HFF-Myc (cell line): ENCODE measurements at regions not wholly inside any gene's neighbourhood (a gene's known extent, or its start where the extent isn't known, plus 50 kb on each side); places are given as distances from the start of the nearest gene placed in this dataset.

Source experiments
- DNase-seq: peaks from one replicate; pipeline ENCODE4 v3.0.0-alpha.2; 2011; ENCODE audit warnings: low read depth; ENCODE audit errors: extremely low read depth
- H3K4me3 ChIP-seq: replicated peaks from 2 replicates; pipeline ENCODE4 v1.5.1; 2011; ENCODE audit warnings: low read depth, mild to moderate bottlenecking, control low read depth, low read length
- TF ChIP-seq, protein P1 (sequence below): IDR thresholded peaks from 2 replicates; pipeline ENCODE4 v1.5.1; 2012; ENCODE audit warnings: mild to moderate bottlenecking, low read depth, low read length, control low read depth; ENCODE audit errors: missing control alignments

DNA sequence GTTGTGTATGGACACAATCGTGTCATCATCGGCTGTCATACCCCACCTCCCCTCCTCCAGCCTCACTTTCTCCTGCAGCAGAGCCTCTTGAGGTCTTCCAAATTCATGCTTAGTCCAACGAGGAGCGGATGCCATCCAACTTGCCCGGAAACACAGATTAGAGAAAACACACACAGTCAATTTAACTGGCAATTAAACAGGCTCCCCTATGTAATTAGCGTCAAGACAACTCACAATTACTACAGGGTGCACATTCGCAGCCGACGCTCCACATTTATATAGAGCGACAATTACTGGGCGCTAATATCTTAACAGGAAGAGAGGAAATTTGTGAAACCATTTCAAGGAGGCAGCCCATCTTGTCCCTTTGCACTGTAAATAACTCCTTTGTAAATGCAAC is 86.0 kb upstream of the ZNF618 start:
- no peak for DNase-seq
- TF ChIP-seq, protein P1, sequence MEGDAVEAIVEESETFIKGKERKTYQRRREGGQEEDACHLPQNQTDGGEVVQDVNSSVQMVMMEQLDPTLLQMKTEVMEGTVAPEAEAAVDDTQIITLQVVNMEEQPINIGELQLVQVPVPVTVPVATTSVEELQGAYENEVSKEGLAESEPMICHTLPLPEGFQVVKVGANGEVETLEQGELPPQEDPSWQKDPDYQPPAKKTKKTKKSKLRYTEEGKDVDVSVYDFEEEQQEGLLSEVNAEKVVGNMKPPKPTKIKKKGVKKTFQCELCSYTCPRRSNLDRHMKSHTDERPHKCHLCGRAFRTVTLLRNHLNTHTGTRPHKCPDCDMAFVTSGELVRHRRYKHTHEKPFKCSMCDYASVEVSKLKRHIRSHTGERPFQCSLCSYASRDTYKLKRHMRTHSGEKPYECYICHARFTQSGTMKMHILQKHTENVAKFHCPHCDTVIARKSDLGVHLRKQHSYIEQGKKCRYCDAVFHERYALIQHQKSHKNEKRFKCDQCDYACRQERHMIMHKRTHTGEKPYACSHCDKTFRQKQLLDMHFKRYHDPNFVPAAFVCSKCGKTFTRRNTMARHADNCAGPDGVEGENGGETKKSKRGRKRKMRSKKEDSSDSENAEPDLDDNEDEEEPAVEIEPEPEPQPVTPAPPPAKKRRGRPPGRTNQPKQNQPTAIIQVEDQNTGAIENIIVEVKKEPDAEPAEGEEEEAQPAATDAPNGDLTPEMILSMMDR = no peak
- no peak overlapping the region for H3K4me3 ChIP-seq

DNA sequence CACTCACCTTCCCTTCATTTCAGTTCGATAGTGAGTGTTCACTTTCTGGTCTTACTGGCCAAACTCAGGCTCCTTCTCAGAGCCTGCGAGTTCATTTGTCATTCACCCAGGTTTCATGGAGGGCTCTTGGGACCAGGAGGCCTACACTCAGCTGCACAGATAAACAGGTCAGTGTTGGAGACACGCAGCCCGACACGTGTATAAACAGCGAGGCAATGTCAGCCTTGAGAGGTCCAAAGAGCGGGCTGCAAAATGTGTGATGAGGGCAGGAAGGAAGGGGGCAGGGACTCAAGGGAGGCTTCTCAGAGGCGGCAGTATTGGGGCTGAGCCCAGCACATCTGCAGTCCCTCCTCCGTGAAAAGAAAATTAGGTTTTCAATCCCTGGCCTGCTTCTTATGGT is 82.6 kb upstream of the ZNF618 start:
- no peak overlapping the region for H3K4me3 ChIP-seq
- TF ChIP-seq, protein P1 = no peak
- DNase-seq = no peak

DNA sequence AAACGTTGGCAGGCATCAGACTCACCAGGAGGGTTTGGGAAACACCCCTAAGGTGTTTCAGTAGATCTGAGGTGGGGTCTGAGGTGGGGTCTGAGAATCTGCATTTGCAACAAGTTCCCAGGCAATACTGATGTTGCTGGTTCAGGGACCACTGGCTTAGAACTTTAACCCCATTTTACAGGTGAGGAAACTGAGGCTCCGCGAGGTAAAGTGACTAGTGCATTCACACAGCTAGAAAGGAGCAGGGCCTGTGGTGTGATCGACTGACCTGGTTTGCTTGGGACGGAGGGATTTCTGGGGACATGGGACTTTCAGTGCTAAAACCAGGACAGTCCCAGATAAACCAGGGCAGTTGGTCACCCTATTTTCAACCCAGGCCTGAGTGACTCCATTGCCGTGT is 81.4 kb upstream of the ZNF618 start:
- TF ChIP-seq, protein P1 = no peak
- no peak for DNase-seq
- no peak overlapping the region for H3K4me3 ChIP-seq

GRCh38 chr9:113795811-113796392 is 80.2 kb upstream of the ZNF618 start:
- TF ChIP-seq, protein P1 = no peak
- DNase-seq = no peak
- H3K4me3 ChIP-seq = no peak overlapping the region

GRCh38 chr9:113796646-113797426 is 79.3 kb upstream of the ZNF618 start:
- no peak for DNase-seq

GRCh38 chr9:113798062-113799030 is 77.8 kb upstream of the ZNF618 start:
- no peak overlapping the region for H3K4me3 ChIP-seq
- TF ChIP-seq, protein P1 = no peak
- no peak for DNase-seq

More at GRCh38 chr9:113796646-113797426, 79.3 kb upstream of the ZNF618 start:
- TF ChIP-seq, protein P1 = no peak
- H3K4me3 ChIP-seq = no peak overlapping the region
